NCI-H1092 treated with DMSO at 0.1 percent for 48 hours (cell line): ENCODE measurements at regions not wholly inside any gene's neighbourhood (a gene's known extent, or its start where the extent isn't known, plus 50 kb on each side); places are given as distances from the start of the nearest gene placed in this dataset.
"Not testable (repeated sequence)": the region's sequence is repeated elsewhere in the genome, so short reads cannot be mapped to it uniquely, and the experiment has no call there.

Experiments
- DNase-seq: peaks from one replicate; lab custom pipeline; 2025; lab: John Stamatoyannopoulos, UW

DNA sequence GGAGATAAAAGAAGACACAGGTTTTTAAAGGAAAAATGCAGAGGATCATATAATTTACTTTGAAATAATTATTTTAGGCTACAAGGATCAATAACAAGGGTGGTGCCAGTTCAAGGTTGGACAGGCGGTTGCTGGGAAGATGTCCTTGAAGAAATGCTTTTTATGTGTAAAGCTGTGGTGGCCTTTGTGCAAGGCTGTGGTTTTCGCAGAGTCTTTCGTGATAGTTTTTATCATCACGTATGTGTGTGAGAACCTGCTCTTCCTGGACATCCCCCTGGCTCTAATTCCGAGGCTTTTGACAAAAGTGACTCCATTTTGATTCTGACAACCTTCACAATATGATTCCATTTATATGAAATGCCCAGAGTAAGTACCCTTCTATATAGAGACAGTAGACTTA lies 85.8 kb upstream of the COG2 start:
- DNase-seq, result no peak

DNA sequence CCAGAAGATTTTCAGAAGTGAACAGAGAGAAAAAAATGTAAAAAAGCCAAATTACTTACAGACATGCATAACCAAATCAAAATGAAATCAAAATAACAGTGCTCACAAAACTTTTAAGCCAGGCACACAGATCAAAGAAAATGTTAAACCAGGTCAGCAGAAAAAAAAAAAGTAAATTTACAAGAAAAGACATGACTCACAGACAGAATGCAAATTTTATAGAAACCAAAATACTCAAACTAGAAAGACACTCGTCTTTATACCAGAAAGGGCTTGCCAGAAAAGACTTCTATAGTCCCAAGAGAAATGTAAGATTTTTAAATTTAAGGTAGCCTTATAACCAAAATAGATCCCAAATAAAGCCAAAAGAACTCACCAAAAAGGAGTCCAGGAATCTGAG lies 86.5 kb upstream of the COG2 start:
- no peak for DNase-seq

DNA sequence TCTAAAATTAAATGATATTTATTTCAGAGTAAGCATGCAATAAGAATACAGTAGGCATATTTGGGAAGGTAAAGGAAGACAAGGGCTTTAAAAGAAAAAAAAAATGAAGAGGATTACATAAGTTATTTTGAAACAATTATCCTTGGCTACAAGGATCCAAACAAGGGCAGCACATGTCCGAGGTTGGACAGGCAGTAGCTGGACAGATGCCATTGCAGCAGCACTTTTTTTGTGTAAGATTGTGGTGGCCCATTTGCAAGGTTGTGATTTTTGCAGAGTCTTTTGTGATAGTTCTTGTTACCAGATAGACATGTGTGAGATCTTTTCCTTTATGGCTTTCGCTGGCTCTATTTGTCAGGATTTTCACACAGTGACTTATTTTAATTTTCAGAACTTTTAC lies 89.4 kb upstream of the COG2 start:
- no peak for DNase-seq

DNA sequence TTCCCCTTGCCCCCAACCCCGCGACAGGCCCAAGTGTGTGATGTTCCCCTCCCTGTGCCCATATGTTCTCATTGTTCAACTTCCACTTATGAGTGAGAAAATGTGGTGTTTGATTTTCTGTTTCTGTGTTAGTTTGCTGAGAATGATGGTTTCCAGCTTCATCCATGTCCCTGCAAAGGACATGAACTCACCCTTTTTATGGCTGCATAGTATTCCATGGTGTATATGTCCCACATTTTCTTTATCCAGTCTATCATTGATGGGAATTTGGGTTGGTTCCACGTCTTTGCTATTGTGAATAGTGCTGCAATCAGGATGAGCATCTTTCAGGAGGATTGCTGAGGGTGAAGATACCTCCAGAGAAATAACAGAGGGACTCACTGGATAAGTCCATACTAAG lies 91.3 kb upstream of the COG2 start:
- DNase-seq, result not testable (repeated sequence)

DNA sequence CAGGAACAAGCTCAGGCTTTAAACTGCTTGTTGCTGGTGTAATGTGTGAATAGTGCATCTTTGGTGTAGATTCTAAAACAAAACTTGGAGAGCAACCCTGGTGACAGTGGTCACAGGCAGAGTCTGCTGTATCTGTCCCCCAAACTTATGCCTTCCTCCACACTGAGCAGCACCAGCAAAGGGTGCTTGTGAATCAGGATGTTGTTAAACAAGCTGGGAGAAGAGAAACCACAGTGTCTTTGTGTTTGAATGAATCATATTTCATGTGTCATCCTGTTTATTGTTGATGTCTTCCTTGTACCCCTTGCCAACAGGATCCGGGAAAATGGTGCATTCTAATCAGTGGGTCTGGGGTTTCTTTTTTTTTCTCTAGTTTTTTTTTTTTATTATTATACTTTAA lies 91.9 kb upstream of the COG2 start:
- DNase-seq, result peak; percentile 44

DNA sequence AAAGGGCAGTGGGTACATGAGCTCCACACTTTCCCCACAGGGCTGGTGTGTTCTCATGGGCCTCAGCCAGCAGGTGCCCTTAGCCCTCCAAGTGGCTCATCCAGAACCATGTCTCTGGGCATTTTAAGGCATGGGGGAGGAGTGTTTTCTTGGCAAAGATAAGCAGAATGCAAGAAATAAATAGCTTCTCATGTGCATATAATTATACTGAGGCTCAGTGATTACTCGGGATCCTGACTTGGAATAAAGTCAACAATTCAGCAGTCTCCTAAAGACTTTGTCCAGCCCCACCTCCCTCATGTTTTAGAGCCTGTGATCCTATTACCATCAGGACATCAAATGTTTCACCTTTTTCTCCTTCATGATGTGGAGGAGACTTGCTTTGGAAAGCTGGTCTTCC lies 92.7 kb upstream of the COG2 start:
- no peak for DNase-seq

DNA sequence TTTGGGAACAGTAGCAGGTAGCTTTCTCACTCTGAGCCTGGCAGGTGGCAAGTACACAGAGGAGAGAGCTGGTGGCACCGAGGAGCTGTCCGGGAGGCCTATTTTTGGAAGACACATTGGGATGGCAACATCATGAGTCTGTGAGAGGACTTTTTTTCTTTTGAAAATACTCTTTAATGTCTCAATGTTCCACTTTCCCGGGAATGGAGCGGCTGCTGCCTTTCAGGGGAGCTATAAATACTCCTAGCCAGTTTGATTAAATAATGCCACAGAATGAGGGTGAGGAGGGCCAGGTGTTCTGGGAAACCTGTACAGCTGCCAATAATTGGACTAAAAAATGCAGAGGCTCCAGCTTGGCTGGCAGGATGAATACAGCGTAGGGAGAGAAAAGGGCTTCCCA lies 93.3 kb upstream of the COG2 start:
- DNase-seq, result peak; percentile 96

DNA sequence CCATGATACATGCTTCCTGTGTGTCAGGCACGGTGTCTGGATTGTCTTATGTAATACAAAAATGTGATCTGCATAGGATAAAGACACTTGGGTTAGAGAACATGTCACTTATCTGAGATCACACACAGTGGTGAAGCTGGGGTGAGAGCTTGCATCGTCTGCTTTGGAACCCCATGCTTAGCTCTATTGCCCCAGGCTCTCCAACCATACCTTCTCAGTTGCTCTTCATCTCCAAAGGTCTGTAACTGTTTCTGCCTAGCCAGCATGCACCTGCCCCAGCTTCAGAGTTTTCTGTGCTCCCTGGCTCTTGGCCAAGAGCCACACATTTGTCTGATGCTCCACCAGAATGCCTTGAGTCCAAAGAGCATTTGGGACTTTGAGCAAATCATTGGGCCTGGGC lies 93.9 kb upstream of the COG2 start:
- peak; percentile 83 for DNase-seq

DNA sequence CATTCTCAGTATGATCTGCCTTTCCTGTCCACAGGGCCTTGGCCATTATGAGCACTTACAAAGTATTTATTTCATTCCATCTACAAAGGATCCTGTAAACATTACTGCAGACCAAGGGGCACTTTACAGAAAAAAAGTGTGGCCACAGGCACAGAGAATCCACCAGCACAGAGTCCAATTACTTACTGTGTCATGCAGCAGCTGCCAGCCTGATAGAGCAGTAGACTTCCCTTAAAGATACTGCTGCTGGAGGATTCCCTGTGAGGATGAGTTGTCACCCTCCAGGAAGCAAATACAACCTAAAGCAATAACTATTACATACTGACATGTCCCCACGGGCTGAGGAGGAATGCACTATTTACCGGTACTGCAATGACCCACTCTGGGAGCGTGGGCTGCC lies 97.1 kb upstream of the COG2 start:
- DNase-seq, result no peak

DNA sequence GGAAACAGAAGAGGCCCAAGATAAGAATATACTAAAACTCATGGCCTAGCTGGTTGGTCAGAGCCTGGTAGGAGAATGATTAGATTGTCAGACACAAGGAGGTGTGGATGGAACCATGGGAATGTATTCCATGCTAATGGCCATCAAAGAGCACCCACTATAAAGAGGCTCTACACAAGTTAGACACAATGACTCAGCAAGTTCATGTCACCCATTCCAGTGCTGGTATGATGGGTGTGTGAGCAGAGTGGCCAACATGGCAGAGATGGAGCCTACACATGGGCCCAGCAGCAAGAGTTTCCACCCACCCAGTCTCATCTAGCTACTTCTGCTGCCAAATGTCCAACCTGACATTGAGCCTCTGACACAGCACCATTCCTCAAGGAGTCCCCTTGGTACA lies 97.5 kb upstream of the COG2 start:
- DNase-seq, result no peak

DNA sequence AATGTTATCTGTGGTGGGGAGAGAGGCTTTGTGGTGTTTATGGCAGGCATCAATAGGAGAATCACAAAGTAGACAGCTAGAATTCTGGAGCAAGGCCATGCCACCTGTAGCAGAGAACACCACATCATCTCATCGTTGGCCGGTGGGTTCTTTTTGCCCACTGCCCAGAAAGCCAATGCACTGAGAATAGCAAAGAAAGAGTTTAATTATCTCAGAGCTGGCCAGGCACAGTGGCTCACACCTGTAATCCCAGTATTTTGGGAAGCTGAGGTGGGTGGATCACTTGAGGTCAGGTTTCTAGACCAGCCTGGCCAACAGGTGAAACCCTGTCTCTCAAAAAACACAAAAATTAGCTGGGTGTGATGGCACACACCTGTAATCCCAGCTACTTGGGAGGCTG lies 99.2 kb upstream of the COG2 start:
- no peak for DNase-seq

DNA sequence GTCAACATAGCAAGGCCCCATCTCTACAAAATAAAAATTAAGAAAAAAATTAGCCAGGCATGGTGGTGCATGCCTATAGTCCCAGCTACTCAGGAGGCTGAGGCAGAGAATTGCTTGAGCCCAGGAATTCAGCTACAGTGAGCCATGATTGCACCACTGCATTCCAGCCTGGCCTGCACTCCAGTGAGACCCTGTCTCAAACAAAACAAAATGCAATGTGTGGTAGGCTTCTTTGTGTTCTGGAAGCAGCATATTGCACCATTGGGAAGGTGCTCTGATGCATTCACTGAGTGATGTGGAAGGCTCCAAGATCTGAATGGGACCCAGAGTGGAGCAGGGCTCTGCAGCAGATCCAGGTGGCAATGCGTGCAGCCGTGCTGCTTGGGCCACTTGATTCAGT lies 99.6 kb upstream of the COG2 start:
- no peak for DNase-seq

DNA sequence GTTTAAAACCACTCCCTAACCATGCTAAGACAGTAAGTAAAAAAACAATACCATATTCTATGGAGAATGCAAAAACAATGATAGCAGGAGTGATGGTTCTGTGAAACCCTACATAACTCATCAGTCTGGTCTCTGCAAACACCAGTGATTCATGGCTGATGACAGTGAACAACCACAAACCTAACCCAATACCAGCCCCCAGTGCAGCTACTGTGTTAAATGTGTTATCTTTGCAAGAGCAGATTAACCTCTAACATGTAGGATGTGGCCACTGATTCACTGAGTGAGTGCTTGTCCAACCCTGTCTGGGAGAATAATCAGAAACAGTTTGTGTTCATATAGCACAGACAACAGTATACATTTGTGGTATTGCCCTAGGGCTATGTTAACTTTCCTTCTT lies 100.2 kb upstream of the COG2 start:
- no peak for DNase-seq

DNA sequence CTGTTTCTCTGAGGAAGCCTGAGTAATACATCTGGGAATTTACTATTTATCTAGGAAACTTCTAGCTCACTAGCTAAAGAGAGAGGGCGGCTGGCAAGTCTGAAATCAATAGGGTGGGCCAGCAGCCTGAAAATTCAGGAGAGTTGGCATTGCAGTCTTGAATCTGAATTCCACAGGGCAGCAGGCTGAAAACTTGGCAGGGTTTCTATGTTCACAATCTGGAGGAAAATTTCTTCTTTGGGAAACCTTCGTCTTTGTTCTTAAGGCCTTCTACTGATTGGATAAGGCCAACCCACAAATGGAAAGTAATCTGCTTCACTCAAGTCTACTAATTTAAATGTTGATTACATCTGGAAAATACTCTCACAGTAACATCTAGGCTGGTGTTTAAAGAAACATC lies 101.0 kb upstream of the COG2 start:
- DNase-seq, result no peak

DNA sequence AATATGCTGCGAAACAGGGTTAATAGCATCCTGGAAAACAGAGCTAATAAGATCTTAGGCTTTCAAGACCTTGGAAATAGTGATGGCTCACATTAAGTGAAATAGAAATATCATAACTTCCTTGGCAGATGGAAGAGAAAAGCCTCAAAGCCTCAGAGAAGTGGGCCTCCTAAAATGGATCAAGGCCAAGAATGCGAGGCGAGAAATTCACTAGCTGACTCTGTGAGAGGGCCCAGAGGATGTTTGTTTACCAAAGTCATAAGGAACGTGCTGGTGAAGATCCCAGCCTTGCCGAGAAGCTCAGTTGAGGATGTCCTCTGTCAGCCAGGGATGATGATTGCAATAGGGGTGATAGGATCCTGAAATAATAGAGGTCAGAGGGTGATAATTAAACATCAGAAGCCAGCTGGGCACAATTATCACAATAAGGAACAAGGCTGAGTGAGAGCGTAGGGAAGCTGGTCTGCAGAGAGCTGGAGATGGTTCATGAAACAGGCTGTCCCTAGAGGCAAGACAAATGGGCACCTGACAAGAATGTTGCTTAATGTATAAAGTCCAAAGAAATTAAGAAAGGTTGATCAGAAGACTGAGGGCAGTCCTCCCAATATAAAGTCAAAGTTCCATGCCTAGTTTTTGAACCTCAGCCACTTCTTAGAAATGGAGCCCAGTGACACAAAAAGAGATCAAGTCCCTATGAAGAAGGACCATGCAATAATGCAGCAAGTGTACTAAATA lies 101.7 kb upstream of the COG2 start:
- no peak for DNase-seq

DNA sequence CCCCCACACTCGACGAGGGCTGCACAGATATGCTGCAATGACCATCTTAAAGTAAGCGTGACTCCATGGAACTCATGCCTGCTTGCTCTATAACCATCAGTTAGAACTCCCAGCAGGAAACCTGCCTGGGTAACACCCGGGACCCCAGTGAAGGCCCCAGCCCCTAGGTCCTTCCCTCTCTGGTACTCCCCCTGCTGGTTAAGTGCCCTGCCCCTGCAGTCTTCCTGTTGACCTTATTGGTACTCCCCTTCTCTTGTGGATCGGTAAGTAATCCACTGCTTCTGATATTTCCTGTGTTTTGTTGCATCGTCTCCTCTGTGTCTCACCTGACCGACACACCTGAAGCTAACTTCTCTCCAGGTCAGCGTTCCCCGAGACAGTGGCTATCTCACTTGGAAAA lies 104.8 kb upstream of the COG2 start:
- no peak for DNase-seq

DNA sequence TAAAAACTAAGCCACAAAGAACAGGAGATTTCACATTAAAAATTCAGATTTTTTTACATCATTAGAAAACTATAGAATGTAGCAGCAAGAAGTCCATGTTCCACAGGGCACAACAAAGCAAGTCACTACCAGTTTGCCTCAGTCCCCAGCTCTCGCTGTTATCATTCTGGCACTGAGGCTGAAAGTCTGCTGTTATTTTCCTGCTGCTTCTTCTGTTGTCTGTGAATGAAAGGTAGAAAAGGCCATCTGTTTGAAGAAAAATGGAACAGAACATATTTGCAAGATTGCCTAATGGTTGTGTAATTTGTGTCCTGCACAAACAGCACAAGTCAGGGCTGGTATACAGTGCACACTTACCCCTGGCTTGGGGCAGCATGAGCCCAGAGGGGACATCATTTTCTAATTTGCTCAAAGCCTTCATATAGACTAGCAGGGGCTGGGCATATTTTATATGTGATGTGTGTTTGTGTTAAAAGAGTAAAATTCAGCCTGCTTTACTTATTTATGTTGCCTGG lies 105.6 kb upstream of the COG2 start:
- DNase-seq, result no peak

DNA sequence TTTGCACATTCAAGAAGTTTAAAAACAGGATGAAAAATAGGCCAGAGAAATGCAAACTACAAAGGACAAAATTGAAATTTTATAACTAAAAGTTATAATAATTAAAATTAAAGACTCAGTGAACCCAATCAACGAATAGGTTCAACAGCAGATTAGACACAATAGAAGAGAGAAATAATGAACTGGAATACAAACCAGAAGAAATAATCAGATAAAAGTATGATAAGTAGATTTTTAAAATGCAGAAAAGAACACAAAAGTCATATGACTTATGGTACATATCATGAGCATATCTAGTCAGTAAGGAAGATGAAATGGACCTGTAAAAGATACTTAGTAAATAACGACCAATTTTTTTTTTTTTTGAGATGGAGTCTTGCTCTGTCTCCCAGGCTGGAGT lies 108.1 kb upstream of the COG2 start:
- DNase-seq, result no peak

DNA sequence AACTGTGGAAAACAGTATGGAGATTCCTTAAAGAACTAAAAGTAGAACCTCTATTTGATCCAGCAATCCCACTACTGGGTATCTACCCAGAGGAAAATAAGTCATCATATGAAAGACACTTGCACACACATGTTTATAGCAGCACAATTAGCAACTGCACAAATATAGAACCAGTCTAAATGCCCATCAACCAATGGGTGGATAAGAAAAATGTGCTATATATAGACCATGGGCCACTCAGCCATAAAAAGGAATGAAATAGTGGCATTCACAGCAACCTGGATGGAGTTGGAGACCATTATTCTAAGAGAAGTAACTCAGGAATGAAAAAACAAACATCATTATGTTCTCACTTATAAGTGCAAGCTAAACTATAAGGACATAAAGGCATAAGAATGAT lies 105.0 kb upstream of the PGBD5 start:
- no peak for DNase-seq

DNA sequence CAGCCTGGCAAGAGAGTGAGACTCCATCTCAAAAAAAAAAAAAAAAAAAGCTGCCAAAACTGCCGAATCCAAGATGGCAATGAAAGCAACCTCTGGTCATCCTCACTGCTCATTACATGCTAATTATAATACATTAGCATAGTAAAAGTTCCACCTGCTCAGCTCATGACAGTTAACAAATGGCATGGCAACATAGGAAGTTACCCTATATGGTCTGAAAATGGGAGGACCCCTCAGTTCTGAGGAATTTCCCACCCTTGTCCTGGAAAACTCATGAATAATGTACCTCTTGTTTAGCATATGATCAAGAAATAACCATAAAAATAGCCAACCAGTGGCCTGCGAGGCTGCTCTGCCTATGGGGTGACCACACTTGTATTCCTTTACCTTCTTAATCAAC lies 93.1 kb upstream of the PGBD5 start:
- DNase-seq, result no peak

DNA sequence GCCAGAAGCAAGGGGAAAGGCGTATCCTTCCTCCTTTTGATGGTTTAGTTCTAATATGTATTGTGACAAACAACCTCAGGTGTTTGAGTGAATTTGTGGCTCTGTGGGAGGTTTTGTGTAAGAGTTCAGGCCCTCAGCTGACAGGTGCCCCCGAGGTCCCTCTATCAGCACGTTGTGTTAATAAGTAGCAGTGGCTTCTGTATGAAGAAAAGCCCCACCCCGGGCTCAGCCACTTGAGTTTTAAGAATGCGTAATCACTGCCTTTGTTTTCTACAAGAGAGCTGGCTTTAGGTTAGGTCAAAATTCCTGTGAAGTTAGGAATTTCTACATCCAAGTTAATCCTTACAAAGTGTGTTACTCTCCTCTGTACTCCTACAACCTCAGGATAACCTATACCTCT lies 92.4 kb upstream of the PGBD5 start:
- DNase-seq, result no peak

DNA sequence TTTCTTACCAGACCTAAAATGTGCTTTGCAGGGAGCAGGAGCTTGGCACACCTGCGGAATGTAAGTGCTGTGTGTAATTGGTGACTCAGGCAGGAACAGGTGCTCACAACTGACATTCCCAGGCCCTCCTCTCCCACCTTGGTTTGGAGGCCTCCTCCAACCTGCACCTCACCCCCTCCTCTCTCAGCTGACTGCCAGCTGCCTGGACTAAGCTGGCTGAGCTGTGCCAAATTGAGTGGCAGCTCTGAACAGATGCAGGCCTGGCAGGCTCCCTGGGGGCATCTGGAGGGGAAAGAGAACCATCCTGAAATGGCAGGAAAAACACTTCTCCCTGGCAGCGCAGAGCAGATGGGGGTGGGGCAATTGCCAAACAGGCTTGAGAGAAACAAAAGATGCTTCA lies 91.7 kb upstream of the PGBD5 start:
- DNase-seq, result peak; percentile 81

DNA sequence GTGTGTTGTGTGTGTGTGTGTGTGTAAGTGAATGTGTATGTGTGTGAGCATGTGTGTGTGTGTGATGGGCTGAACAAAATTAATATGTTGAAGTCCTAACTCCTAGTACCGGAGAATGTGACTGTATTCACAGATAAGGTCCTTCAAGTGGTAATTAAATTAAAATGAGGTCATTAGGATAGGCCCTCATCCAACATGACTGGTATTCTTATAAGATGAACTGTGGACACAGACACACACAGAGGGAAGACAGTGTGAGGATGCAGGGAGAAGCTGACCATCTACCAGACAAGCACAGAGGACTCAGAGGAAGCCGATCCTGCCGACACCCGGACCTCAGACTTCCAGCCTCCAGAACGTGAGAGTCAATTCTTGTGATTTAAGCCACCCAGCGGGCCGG lies 91.2 kb upstream of the PGBD5 start:
- DNase-seq, result no peak

DNA sequence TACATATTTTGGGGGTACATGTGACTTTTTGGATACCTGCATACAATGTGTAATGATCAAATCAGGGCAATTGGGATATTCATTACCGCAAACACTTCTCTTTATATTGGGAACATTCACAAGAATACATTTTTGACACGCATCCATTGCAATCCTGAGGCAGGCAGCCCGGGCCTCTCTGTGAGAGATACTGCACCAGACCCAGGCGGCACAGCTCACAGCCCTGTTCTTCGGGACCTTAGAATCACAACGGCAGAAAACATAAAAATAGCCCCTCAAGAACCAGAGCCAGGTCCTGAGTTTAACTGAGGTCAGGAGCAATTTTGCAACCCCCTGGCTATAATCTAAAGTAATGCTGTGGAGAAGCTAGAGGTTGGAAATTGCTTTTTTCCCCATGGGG lies 90.8 kb upstream of the PGBD5 start:
- no peak for DNase-seq
